Adrenal gland (tissue), 5 donors: ENCODE measurements at regions not wholly inside any gene's neighbourhood (a gene's known extent, or its start where the extent isn't known, plus 50 kb on each side); places are given as distances from the start of the nearest gene placed in this dataset.

Source experiments
- CTCF ChIP-seq, 6 experiments: fragments of 450-650 bp in 4 of 6; fragments of 200-600 bp in 2 of 6; sonication (generic) in 1 of 6; IDR thresholded peaks; 1 replicate in 5 of 6; 2 replicates in 1 of 6; pipeline versions ENCODE4 v1.5.1 to v1.8.0; 2016 to 2021; ENCODE audit warnings: antibody characterized with exemption in 6 of 6, mild to moderate bottlenecking in 2 of 6, moderate library complexity in 1 of 6
- POLR2A ChIP-seq, 2 donors: fragments of 450-650 bp; IDR thresholded peaks; one replicate each; pipeline ENCODE4 v1.6.1; 2017; ENCODE audit warnings: antibody characterized with exemption in 2 of 2, mild to moderate bottlenecking in 2 of 2, moderate library complexity in 1 of 2
- donor health status: DM: no; HTN: no; CAD: no.

- TF ChIP-seq CTCF (IDR thresholded peaks at IDR 0.05) (no peak), POLR2A (IDR thresholded peaks at IDR 0.05) (no peak)
Measured at GRCh38 chr20:30910937-30911725, 346.3 kb upstream of the DEFB115 start.
